GM23338 (cell line): ENCODE measurements at regions not wholly inside any gene's neighbourhood (a gene's known extent, or its start where the extent isn't known, plus 50 kb on each side); places are given as distances from the start of the nearest gene placed in this dataset.

Experiments used
- ATAC-seq: fragments of 200-7000 bp; cut with Tn5 transposase; 3 replicates; pipeline ENCODE4 v1.9.1; 2020
- DNase-seq: peaks from one replicate; pipeline ENCODE4 v3.0.0-alpha.2; 2015; ENCODE audit warnings: low spot score
- H2AFZ ChIP-seq: fragments of 200-600 bp; sonication (generic); 2 replicates; pipeline ENCODE4 v1.8.0; 2016; ENCODE audit warnings: antibody characterized with exemption, mild to moderate bottlenecking, moderate library complexity
- H3F3A ChIP-seq: fragments of 200-600 bp; sonication (generic); replicated peaks from 2 replicates; pipeline ENCODE4 v1.8.0; 2017; ENCODE audit warnings: antibody characterized with exemption, mixed run types, low read depth
- H3K27ac ChIP-seq: fragments of 200-600 bp; sonication (generic); 2 replicates; pipeline ENCODE4 v1.6.1; 2016; ENCODE audit warnings: low read depth
- H3K27me3 ChIP-seq: fragments of 200-600 bp; sonication (generic); 2 replicates; pipeline ENCODE4 v1.8.0; 2016; ENCODE audit warnings: mild to moderate bottlenecking, mixed run types, moderate library complexity; ENCODE audit not compliant: insufficient read depth
- H3K36me3 ChIP-seq: fragments of 200-600 bp; sonication (generic); 2 replicates; pipeline ENCODE4 v1.8.0; 2016; ENCODE audit warnings: mild to moderate bottlenecking; ENCODE audit not compliant: insufficient read depth
- H3K4me1 ChIP-seq: fragments of 200-600 bp; sonication (generic); 2 replicates; pipeline ENCODE4 v1.8.0; 2016; ENCODE audit warnings: mild to moderate bottlenecking, moderate library complexity; ENCODE audit not compliant: insufficient read depth
- H3K4me2 ChIP-seq: fragments of 200-600 bp; sonication (generic); 2 replicates; pipeline ENCODE4 v1.7.1; 2017; ENCODE audit warnings: mixed run types
- H3K4me3 ChIP-seq: fragments of 200-600 bp; sonication (generic); 2 replicates; pipeline ENCODE4 v1.6.1; 2016; ENCODE audit warnings: mixed run types
- H3K79me2 ChIP-seq: fragments of 200-600 bp; sonication (generic); replicated peaks from 2 replicates; pipeline ENCODE4 v1.8.0; 2017; ENCODE audit warnings: mild to moderate bottlenecking; ENCODE audit not compliant: insufficient read depth
- H3K9me2 ChIP-seq: fragments of 200-600 bp; sonication (generic); 2 replicates; pipeline ENCODE4 v1.8.0; 2017; ENCODE audit not compliant: insufficient read depth
- H4K20me1 ChIP-seq: fragments of 200-600 bp; sonication (generic); replicated peaks from 2 replicates; pipeline ENCODE4 v1.8.0; 2017; ENCODE audit warnings: mild to moderate bottlenecking; ENCODE audit not compliant: insufficient read depth
- H3K27ac Mint-ChIP-seq: 2 replicates; pipeline ENCODE4 v1.8.0; 2020; ENCODE audit warnings: inconsistent platforms, mild to moderate bottlenecking, moderate library complexity, mixed read lengths
- H3K27me3 Mint-ChIP-seq: 3 replicates; pipeline ENCODE4 v1.8.0; 2022; ENCODE audit warnings: low read depth, mild to moderate bottlenecking, moderate library complexity, mixed read lengths, inconsistent platforms; ENCODE audit not compliant: insufficient read depth, poor library complexity
- H3K36me3 Mint-ChIP-seq: 3 replicates; pipeline ENCODE4 v1.8.0; 2021; ENCODE audit warnings: low read depth, mild to moderate bottlenecking, inconsistent platforms, moderate library complexity, mixed read lengths
- H3K4me1 Mint-ChIP-seq: 3 replicates; pipeline ENCODE4 v1.8.0; 2020; ENCODE audit warnings: mild to moderate bottlenecking, inconsistent platforms, mixed read lengths
- H3K4me3 Mint-ChIP-seq: 3 replicates; pipeline ENCODE4 v1.8.0; 2021; ENCODE audit warnings: moderate library complexity, mild to moderate bottlenecking, inconsistent platforms, mixed read lengths
- H3K9me3 Mint-ChIP-seq: 3 replicates; pipeline ENCODE4 v1.8.0; 2020; ENCODE audit warnings: moderate library complexity, mild to moderate bottlenecking, inconsistent platforms, mixed read lengths
- CREB1 ChIP-seq: fragments of 250-450 bp; sonication (Bioruptor Pico); IDR thresholded peaks from 2 replicates; pipeline ENCODE4 v1.5.0; 2020; ENCODE audit warnings: low read depth, mild to moderate bottlenecking, moderate library complexity
- EZH2 ChIP-seq: fragments of 200-600 bp; sonication (generic); IDR thresholded peaks from one replicate; pipeline ENCODE4 v1.8.0; 2017; ENCODE audit warnings: antibody characterized with exemption, mild to moderate bottlenecking, low read depth; ENCODE audit not compliant: unreplicated experiment
- EZH2phosphoT487 ChIP-seq: fragments of 200-600 bp; sonication (generic); IDR thresholded peaks from one replicate; pipeline ENCODE4 v1.8.1; 2018; ENCODE audit warnings: antibody characterized with exemption; ENCODE audit not compliant: unreplicated experiment
- JUNB ChIP-seq: IDR thresholded peaks from one replicate; pipeline ENCODE4 v1.6.1; 2016; ENCODE audit warnings: antibody characterized with exemption; ENCODE audit not compliant: unreplicated experiment
- NANOG ChIP-seq: IDR thresholded peaks from 2 replicates; pipeline ENCODE4 v1.6.1; 2016; ENCODE audit warnings: antibody characterized with exemption, borderline replicate concordance
- POLR2AphosphoS5 ChIP-seq: IDR thresholded peaks from 2 replicates; pipeline ENCODE4 v1.6.1; 2016; ENCODE audit warnings: antibody characterized with exemption, low read depth
- REST ChIP-seq: IDR thresholded peaks from one replicate; pipeline ENCODE4 v1.6.1; 2018; ENCODE audit warnings: antibody characterized with exemption; ENCODE audit not compliant: unreplicated experiment
- STAT1 ChIP-seq: IDR thresholded peaks from one replicate; pipeline ENCODE4 v1.6.1; 2016; ENCODE audit warnings: antibody characterized with exemption; ENCODE audit not compliant: unreplicated experiment
- ZNF114 ChIP-seq: fragments of 250-450 bp; sonication (Bioruptor Pico); IDR thresholded peaks from 2 replicates; pipeline ENCODE4 v1.5.0; 2020; ENCODE audit warnings: mild to moderate bottlenecking, moderate library complexity
- ZNF331 ChIP-seq: fragments of 250-450 bp; sonication (Bioruptor Pico); IDR thresholded peaks from 2 replicates; pipeline ENCODE4 v1.5.0; 2020; ENCODE audit warnings: low read depth, mild to moderate bottlenecking, moderate library complexity
- ZNF462 ChIP-seq: fragments of 250-450 bp; sonication (Bioruptor Pico); IDR thresholded peaks from 2 replicates; pipeline ENCODE4 v1.5.0; 2020; ENCODE audit warnings: mild to moderate bottlenecking, moderate library complexity
- TF ChIP-seq, protein P1 (sequence below): IDR thresholded peaks from 2 replicates; pipeline ENCODE4 v1.6.1; 2016; ENCODE audit warnings: antibody characterized with exemption
- TF ChIP-seq, protein P2 (sequence below), 2 experiments: fragments of 200-600 bp in 1 of 2; sonication (generic) in 1 of 2; conservative IDR thresholded peaks; 2 replicates each; pipeline versions ENCODE4 v1.5.1 to v1.6.1; 2016 to 2017; ENCODE audit warnings: antibody characterized with exemption in 2 of 2, low read depth in 2 of 2, mild to moderate bottlenecking in 2 of 2, moderate library complexity in 1 of 2

DNA sequence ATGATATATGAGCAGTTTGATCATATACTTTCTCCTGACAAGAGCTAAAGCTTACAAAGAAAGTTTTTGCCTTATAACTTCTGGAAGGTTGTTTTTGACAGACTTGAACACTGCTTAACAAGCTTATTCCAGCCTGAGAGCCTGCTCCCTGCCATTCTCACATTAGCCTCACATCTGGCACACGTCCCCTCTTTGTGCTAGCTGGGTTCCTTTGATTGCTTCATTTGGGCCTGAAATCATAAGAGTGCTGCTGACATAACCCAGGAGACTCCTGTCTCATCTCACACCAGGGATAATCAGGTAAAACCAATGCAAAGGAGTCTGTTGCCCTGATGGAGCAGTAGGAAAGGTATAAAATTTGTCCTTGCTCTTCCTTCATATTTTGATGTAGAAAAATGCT lies 1411.7 kb upstream of the B3GALT2 start:
- no peak overlapping the region for H3K4me3 ChIP-seq
- H3K4me3 Mint-ChIP-seq: no peak overlapping the region
- H3K27me3 ChIP-seq: no peaks in the 10 kb centered on the region
- no peaks in the 10 kb centered on the region for H3F3A ChIP-seq
- TF ChIP-seq, protein P1, sequence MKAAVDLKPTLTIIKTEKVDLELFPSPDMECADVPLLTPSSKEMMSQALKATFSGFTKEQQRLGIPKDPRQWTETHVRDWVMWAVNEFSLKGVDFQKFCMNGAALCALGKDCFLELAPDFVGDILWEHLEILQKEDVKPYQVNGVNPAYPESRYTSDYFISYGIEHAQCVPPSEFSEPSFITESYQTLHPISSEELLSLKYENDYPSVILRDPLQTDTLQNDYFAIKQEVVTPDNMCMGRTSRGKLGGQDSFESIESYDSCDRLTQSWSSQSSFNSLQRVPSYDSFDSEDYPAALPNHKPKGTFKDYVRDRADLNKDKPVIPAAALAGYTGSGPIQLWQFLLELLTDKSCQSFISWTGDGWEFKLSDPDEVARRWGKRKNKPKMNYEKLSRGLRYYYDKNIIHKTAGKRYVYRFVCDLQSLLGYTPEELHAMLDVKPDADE: no peak
- TF ChIP-seq EZH2phosphoT487: no peak
- TF ChIP-seq CREB1 (CRISPR knock-in tag): no peak
- no peak for TF ChIP-seq ZNF462 (CRISPR knock-in tag)
- TF ChIP-seq EZH2: no peak
- no peak for TF ChIP-seq ZNF331
- TF ChIP-seq STAT1: no peak
- TF ChIP-seq, protein P2, sequence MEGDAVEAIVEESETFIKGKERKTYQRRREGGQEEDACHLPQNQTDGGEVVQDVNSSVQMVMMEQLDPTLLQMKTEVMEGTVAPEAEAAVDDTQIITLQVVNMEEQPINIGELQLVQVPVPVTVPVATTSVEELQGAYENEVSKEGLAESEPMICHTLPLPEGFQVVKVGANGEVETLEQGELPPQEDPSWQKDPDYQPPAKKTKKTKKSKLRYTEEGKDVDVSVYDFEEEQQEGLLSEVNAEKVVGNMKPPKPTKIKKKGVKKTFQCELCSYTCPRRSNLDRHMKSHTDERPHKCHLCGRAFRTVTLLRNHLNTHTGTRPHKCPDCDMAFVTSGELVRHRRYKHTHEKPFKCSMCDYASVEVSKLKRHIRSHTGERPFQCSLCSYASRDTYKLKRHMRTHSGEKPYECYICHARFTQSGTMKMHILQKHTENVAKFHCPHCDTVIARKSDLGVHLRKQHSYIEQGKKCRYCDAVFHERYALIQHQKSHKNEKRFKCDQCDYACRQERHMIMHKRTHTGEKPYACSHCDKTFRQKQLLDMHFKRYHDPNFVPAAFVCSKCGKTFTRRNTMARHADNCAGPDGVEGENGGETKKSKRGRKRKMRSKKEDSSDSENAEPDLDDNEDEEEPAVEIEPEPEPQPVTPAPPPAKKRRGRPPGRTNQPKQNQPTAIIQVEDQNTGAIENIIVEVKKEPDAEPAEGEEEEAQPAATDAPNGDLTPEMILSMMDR (conservative IDR thresholded peaks at IDR 0.05; ENCODE audit: low read depth in 2 of 2): no peak
- TF ChIP-seq JUNB: no peak
- TF ChIP-seq POLR2AphosphoS5: no peak
- TF ChIP-seq NANOG: no peak
- TF ChIP-seq ZNF114 (CRISPR knock-in tag): no peak
- TF ChIP-seq REST: no peak
- no peaks in the 10 kb centered on the region for H3K79me2 ChIP-seq
- H3K4me2 ChIP-seq: no peak overlapping the region
- no peaks in the 10 kb centered on the region for H3K27me3 Mint-ChIP-seq
- no peaks in the 10 kb centered on the region for H3K4me1 ChIP-seq
- DNase-seq: peak; percentile 8
- no peaks in the 10 kb centered on the region for H3K9me3 Mint-ChIP-seq
- H3K27ac ChIP-seq: no peak overlapping the region
- peak overlapping the region; percentile 70 for H2AFZ ChIP-seq
- no peak overlapping the region for H3K27ac Mint-ChIP-seq
- H4K20me1 ChIP-seq: no peaks in the 10 kb centered on the region
- H3K36me3 ChIP-seq: no peaks in the 10 kb centered on the region
- H3K9me2 ChIP-seq: no peaks in the 10 kb centered on the region
- no peaks in the 10 kb centered on the region for H3K36me3 Mint-ChIP-seq
- no peaks in the 10 kb centered on the region for H3K4me1 Mint-ChIP-seq
- no peak for ATAC-seq
